ENCODE measurements at regions not wholly inside any gene's neighbourhood (a gene's known extent, or its start where the extent isn't known, plus 50 kb on each side); places are given as distances from the start of the nearest gene placed in this dataset.

DNA sequence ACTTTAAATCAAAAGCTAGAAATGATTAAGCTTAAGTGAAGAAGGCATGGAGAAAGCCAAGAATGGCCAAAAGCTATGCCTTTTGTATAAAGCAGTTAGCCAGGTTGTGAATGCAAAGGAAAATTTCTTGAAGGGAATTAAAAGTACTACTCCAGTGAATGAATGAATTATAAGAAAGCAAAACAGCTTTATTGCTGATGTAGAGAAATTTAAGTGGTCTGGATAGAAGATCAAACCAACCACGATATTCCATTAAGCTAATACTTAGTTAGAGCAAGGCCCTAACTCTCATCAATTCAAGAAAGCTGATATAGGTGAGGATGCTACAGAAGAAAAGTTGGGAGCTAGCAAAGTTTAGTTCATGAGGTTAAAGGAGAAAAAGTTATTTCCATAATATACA, 988.5 kb upstream of the ADGRB3 start (continued):
- TF ChIP-seq, protein P1, sequence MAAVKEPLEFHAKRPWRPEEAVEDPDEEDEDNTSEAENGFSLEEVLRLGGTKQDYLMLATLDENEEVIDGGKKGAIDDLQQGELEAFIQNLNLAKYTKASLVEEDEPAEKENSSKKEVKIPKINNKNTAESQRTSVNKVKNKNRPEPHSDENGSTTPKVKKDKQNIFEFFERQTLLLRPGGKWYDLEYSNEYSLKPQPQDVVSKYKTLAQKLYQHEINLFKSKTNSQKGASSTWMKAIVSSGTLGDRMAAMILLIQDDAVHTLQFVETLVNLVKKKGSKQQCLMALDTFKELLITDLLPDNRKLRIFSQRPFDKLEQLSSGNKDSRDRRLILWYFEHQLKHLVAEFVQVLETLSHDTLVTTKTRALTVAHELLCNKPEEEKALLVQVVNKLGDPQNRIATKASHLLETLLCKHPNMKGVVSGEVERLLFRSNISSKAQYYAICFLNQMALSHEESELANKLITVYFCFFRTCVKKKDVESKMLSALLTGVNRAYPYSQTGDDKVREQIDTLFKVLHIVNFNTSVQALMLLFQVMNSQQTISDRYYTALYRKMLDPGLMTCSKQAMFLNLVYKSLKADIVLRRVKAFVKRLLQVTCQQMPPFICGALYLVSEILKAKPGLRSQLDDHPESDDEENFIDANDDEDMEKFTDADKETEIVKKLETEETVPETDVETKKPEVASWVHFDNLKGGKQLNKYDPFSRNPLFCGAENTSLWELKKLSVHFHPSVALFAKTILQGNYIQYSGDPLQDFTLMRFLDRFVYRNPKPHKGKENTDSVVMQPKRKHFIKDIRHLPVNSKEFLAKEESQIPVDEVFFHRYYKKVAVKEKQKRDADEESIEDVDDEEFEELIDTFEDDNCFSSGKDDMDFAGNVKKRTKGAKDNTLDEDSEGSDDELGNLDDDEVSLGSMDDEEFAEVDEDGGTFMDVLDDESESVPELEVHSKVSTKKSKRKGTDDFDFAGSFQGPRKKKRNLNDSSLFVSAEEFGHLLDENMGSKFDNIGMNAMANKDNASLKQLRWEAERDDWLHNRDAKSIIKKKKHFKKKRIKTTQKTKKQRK (IDR thresholded peaks at IDR 0.05; ENCODE audit: low read depth, low read length), result no peak
- TF ChIP-seq, protein P2, sequence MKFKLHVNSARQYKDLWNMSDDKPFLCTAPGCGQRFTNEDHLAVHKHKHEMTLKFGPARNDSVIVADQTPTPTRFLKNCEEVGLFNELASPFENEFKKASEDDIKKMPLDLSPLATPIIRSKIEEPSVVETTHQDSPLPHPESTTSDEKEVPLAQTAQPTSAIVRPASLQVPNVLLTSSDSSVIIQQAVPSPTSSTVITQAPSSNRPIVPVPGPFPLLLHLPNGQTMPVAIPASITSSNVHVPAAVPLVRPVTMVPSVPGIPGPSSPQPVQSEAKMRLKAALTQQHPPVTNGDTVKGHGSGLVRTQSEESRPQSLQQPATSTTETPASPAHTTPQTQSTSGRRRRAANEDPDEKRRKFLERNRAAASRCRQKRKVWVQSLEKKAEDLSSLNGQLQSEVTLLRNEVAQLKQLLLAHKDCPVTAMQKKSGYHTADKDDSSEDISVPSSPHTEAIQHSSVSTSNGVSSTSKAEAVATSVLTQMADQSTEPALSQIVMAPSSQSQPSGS (IDR thresholded peaks at IDR 0.05; ENCODE audit: low read length), result no peak
- TF ChIP-seq, protein P3, sequence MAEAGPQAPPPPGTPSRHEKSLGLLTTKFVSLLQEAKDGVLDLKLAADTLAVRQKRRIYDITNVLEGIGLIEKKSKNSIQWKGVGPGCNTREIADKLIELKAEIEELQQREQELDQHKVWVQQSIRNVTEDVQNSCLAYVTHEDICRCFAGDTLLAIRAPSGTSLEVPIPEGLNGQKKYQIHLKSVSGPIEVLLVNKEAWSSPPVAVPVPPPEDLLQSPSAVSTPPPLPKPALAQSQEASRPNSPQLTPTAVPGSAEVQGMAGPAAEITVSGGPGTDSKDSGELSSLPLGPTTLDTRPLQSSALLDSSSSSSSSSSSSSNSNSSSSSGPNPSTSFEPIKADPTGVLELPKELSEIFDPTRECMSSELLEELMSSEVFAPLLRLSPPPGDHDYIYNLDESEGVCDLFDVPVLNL (IDR thresholded peaks at IDR 0.05; ENCODE audit: low read depth, low read length), result no peak
- no peak for TF ChIP-seq ETV6 (conservative IDR thresholded peaks at IDR 0.05 in 1 of 2, IDR thresholded peaks at IDR 0.05 in 1 of 2; ENCODE audit: borderline replicate concordance in 1 of 2, low read depth in 1 of 2)
- TF ChIP-seq, protein P4, sequence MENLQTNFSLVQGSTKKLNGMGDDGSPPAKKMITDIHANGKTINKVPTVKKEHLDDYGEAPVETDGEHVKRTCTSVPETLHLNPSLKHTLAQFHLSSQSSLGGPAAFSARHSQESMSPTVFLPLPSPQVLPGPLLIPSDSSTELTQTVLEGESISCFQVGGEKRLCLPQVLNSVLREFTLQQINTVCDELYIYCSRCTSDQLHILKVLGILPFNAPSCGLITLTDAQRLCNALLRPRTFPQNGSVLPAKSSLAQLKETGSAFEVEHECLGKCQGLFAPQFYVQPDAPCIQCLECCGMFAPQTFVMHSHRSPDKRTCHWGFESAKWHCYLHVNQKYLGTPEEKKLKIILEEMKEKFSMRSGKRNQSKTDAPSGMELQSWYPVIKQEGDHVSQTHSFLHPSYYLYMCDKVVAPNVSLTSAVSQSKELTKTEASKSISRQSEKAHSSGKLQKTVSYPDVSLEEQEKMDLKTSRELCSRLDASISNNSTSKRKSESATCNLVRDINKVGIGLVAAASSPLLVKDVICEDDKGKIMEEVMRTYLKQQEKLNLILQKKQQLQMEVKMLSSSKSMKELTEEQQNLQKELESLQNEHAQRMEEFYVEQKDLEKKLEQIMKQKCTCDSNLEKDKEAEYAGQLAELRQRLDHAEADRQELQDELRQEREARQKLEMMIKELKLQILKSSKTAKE (IDR thresholded peaks at IDR 0.05; ENCODE audit: low read depth, poor library complexity, severe bottlenecking), result no peak
- no peak for TF ChIP-seq NFYA (IDR thresholded peaks at IDR 0.05; ENCODE audit: borderline replicate concordance, low read depth, low read length)
